SK-N-SH (cell line): ENCODE measurements at regions not wholly inside any gene's neighbourhood (a gene's known extent, or its start where the extent isn't known, plus 50 kb on each side); places are given as distances from the start of the nearest gene placed in this dataset.

Experiments used
- CTCF ChIA-PET: fragments of 300-600, 350-600 bp; formaldehyde crosslinking; extraction: SDS; loops from one replicate; lab custom pipeline; 2021; lab: Yijun Ruan, JAX
- POLR2A ChIA-PET: fragments of 350-600 bp; sonication (Branson Sonifier 250); formaldehyde crosslinking; extraction: SDS; loops from one replicate; lab custom pipeline; 2020; ENCODE audit warnings: antibody characterized with exemption, inconsistent platforms; lab: Yijun Ruan, JAX
- DNase-seq: peaks from one replicate; pipeline ENCODE4 v3.0.0; 2012
- H2AFZ ChIP-seq: fragments of 200-600 bp; sonication (generic); 2 replicates; pipeline ENCODE4 v1.8.1; 2016; ENCODE audit warnings: antibody characterized with exemption, mild to moderate bottlenecking, low read depth
- H3F3A ChIP-seq: fragments of 200-600 bp; sonication (generic); replicated peaks from 2 replicates; pipeline ENCODE3; 2016; ENCODE audit warnings: antibody characterized with exemption, mild to moderate bottlenecking; ENCODE audit not compliant: insufficient read depth
- H3K27ac ChIP-seq, 2 experiments: fragments of 200-500 bp in 1 of 2; fragments of 200-600 bp in 1 of 2; sonication (Bioruptor generic) in 1 of 2; sonication (generic), shearing (Covaris generic) in 1 of 2; 2 replicates each; pipeline versions ENCODE4 v1.5.1 to v1.6.1; 2014 to 2016; ENCODE audit warnings: low read depth in 2 of 2, inconsistent platforms in 1 of 2, low read length in 1 of 2, mild to moderate bottlenecking in 1 of 2, mixed read lengths in 1 of 2
- H3K27me3 ChIP-seq: fragments of 200-600 bp; sonication (generic), shearing (Covaris generic); 2 replicates; pipeline ENCODE4 v1.6.1; 2016; ENCODE audit warnings: mixed run types; ENCODE audit not compliant: insufficient read depth
- H3K36me3 ChIP-seq, 2 experiments: fragments of 200-500 bp in 1 of 2; fragments of 200-600 bp in 1 of 2; sonication (Bioruptor generic) in 1 of 2; sonication (generic) in 1 of 2; replicated peaks in 1 of 2; 2 replicates each; pipeline versions ENCODE3 to v1.5.1; 2014 to 2016; ENCODE audit warnings: low read length in 1 of 2, mild to moderate bottlenecking in 1 of 2; ENCODE audit not compliant: insufficient read depth in 2 of 2, control insufficient read depth in 1 of 2
- H3K4me1 ChIP-seq, 2 experiments: fragments of 200-500 bp in 1 of 2; fragments of 200-600 bp in 1 of 2; sonication (Bioruptor generic) in 1 of 2; sonication (generic), shearing (Covaris generic) in 1 of 2; 2 replicates each; pipeline versions ENCODE4 v1.5.1 to v1.6.1; 2014 to 2016; ENCODE audit warnings: low read depth in 1 of 2, low read length in 1 of 2, mixed run types in 1 of 2; ENCODE audit not compliant: insufficient read depth in 2 of 2, control insufficient read depth in 1 of 2
- H3K4me2 ChIP-seq: fragments of 200-600 bp; sonication (generic), shearing (Covaris generic); 2 replicates; pipeline ENCODE4 v1.6.1; 2017; ENCODE audit warnings: mixed run types
- H3K4me3 ChIP-seq, 2 experiments: fragments of 200-500 bp in 1 of 2; fragments of 200-600 bp in 1 of 2; sonication (Bioruptor generic) in 1 of 2; sonication (generic), shearing (Covaris generic) in 1 of 2; 2 replicates each; pipeline versions ENCODE4 v1.5.1 to v1.8.1; 2014 to 2016; ENCODE audit warnings: low read depth in 2 of 2, inconsistent platforms in 1 of 2, low read length in 1 of 2, mild to moderate bottlenecking in 1 of 2, mixed read lengths in 1 of 2, moderate library complexity in 1 of 2
- H3K79me2 ChIP-seq: fragments of 200-600 bp; sonication (generic); 2 replicates; pipeline ENCODE4 v1.8.1; 2017; ENCODE audit warnings: mild to moderate bottlenecking; ENCODE audit not compliant: insufficient read depth
- H3K9ac ChIP-seq: fragments of 200-600 bp; sonication (generic); 2 replicates; pipeline ENCODE4 v1.6.1; 2017; ENCODE audit warnings: mixed run types
- H3K9me2 ChIP-seq: fragments of 200-600 bp; sonication (generic); 2 replicates; pipeline ENCODE4 v1.6.1; 2017; ENCODE audit warnings: mixed run types
- H3K9me3 ChIP-seq: fragments of 200-600 bp; sonication (generic); 2 replicates; pipeline ENCODE4 v1.6.1; 2017; ENCODE audit warnings: mixed run types, mild to moderate bottlenecking, moderate library complexity
- H4K20me1 ChIP-seq: fragments of 200-600 bp; sonication (generic); 2 replicates; pipeline ENCODE4 v1.6.1; 2017; ENCODE audit warnings: mild to moderate bottlenecking, mixed run types; ENCODE audit not compliant: insufficient read depth
- EZH2phosphoT487 ChIP-seq: fragments of 200-600 bp; sonication (generic); IDR thresholded peaks from 2 replicates; pipeline ENCODE4 v1.6.1; 2017; ENCODE audit warnings: low read depth, mixed run types, mild to moderate bottlenecking, antibody characterized with exemption, moderate library complexity, borderline replicate concordance
- FOXJ3 ChIP-seq: sonication (generic); formaldehyde crosslinking; IDR thresholded peaks from 2 replicates; pipeline ENCODE4 v1.5.1; 2020; ENCODE audit warnings: mild to moderate bottlenecking, missing genetic modification reagents
- GABPA ChIP-seq: IDR thresholded peaks from 2 replicates; pipeline ENCODE4 v1.4.0; 2012; ENCODE audit warnings: low read depth, mild to moderate bottlenecking
- GATA2 ChIP-seq: sonication (generic); formaldehyde crosslinking; IDR thresholded peaks from 2 replicates; pipeline ENCODE4 v1.5.0; 2020; ENCODE audit warnings: mild to moderate bottlenecking, missing genetic modification reagents
- MAX ChIP-seq: IDR thresholded peaks from 2 replicates; pipeline ENCODE4 v1.4.0; 2012; ENCODE audit warnings: low read depth
- MXI1 ChIP-seq: IDR thresholded peaks from 2 replicates; pipeline ENCODE4 v1.6.1; 2012; ENCODE audit warnings: mild to moderate bottlenecking, low read depth, low read length, improper control_type of control experiment
- NRF1 ChIP-seq: IDR thresholded peaks from 2 replicates; pipeline ENCODE4 v1.6.1; 2012; ENCODE audit warnings: low read depth, mild to moderate bottlenecking, low read length
- POLR2AphosphoS5 ChIP-seq: IDR thresholded peaks from 2 replicates; pipeline ENCODE4 v1.6.1; 2012; ENCODE audit warnings: low read depth, low read length
- RCOR1 ChIP-seq: fragments of 150-350 bp; IDR thresholded peaks from 2 replicates; pipeline ENCODE4 v1.6.1; 2017; ENCODE audit warnings: antibody characterized with exemption, low read length
- RXRA ChIP-seq: IDR thresholded peaks from 2 replicates; pipeline ENCODE4 v1.4.0; 2012; ENCODE audit warnings: low read depth, mild to moderate bottlenecking, borderline replicate concordance
- SIN3A ChIP-seq: IDR thresholded peaks from 2 replicates; pipeline ENCODE4 v1.6.1; 2012; ENCODE audit warnings: low read depth, mild to moderate bottlenecking, low read length, moderate library complexity, borderline replicate concordance
- SMC3 ChIP-seq: IDR thresholded peaks from 2 replicates; pipeline ENCODE4 v1.6.1; 2012; ENCODE audit warnings: low read depth, low read length, improper control_type of control experiment
- TCF12 ChIP-seq: IDR thresholded peaks from 2 replicates; pipeline ENCODE4 v1.4.0; 2012
- YY1 ChIP-seq: IDR thresholded peaks from 2 replicates; pipeline ENCODE4 v1.4.0; 2012; ENCODE audit warnings: low read depth, mild to moderate bottlenecking
- WGBS: methylation state at CpG from one replicate; pipeline ENCODE4 v1.1.6; 2017; ENCODE audit warnings: low lambda C conversion rate; 5-methylcytosine and 5-hydroxymethylcytosine counted together
- TF ChIP-seq, protein P1 (sequence below): fragments of 150-350 bp; IDR thresholded peaks from 2 replicates; pipeline ENCODE4 v1.6.1; 2017; ENCODE audit warnings: antibody characterized with exemption, low read length, low read depth, borderline replicate concordance
- TF ChIP-seq, protein P2 (sequence below): IDR thresholded peaks from 2 replicates; pipeline ENCODE4 v1.6.1; 2012; ENCODE audit warnings: mild to moderate bottlenecking, low read depth, low read length, moderate library complexity

- Histone ChIP-seq H3K4me3 (no peak overlapping the region), H3K9ac (no peak overlapping the region), H3K4me1 (no peaks in the 10 kb centered on the region), H3K79me2 (no peaks in the 10 kb centered on the region), H3K9me2 (no peaks in the 10 kb centered on the region), H4K20me1 (no peaks in the 10 kb centered on the region), H3K27ac (no peak overlapping the region), H3K9me3 (no peaks in the 10 kb centered on the region), H3K27me3 (peaks cover 31% of the 10 kb centered on the region; the same call in 1 of the 2 replicates), H3K4me2 (no peak overlapping the region), H3F3A (peaks cover 5% of the 10 kb centered on the region), H3K36me3 (no peaks in the 10 kb centered on the region), H2AFZ (no peak overlapping the region)
- 8% methylated on average over 7 of the region's 7 CpGs for WGBS
- CTCF ChIA-PET: no interaction called here
- no peak for DNase-seq
- TF ChIP-seq SIN3A (no peak), YY1 (no peak), GATA2 (CRISPR knock-in tag) (no peak), NRF1 (no peak), RCOR1 (no peak), RXRA (no peak), POLR2AphosphoS5 (no peak), EZH2phosphoT487 (no peak), FOXJ3 (CRISPR knock-in tag) (no peak), SMC3 (no peak), GABPA (no peak), TCF12 (no peak), MAX (no peak)
- TF ChIP-seq, protein P1, sequence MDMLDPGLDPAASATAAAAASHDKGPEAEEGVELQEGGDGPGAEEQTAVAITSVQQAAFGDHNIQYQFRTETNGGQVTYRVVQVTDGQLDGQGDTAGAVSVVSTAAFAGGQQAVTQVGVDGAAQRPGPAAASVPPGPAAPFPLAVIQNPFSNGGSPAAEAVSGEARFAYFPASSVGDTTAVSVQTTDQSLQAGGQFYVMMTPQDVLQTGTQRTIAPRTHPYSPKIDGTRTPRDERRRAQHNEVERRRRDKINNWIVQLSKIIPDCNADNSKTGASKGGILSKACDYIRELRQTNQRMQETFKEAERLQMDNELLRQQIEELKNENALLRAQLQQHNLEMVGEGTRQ: no peak
- POLR2A ChIA-PET: no interaction called here
Measured at GRCh38 chr17:5773816-5774360, 189.6 kb upstream of the NLRP1 start.

DNA sequence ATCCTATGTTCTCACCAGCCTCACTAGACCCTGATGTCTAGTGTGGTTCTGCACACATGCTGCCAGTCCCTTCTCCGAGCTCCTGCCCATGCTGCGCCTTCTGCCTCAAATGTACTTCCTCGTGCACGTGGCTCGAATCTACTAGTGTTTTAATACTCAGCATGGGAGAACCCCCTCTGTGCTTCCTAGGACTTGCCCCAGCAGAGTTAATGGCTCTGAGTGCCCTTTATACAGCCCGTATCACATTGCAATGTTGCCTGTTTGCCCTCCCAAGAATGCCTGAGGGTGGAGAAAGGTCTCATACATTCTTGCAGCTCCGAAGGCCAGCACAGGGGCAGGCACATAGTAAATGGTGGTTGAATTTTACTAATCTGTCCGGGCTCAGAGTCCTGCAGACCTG lies 190.8 kb upstream of the NLRP1 start:
- DNase-seq: no peak
- ChIA-PET CTCF (interaction anchor here (1.1 kb wide), 1 partner anchor 8 kb away, joined by 3 read pairs; no protein-coding TSS in a partner anchor), POLR2A (no interaction called here)
- peaks cover 5% of the 10 kb centered on the region for H3F3A ChIP-seq
- H3K36me3 ChIP-seq: no peaks in the 10 kb centered on the region
- no peak overlapping the region for H3K9ac ChIP-seq
- TF ChIP-seq, protein P1: no peak
- no peak for TF ChIP-seq MXI1
- TF ChIP-seq, protein P2, sequence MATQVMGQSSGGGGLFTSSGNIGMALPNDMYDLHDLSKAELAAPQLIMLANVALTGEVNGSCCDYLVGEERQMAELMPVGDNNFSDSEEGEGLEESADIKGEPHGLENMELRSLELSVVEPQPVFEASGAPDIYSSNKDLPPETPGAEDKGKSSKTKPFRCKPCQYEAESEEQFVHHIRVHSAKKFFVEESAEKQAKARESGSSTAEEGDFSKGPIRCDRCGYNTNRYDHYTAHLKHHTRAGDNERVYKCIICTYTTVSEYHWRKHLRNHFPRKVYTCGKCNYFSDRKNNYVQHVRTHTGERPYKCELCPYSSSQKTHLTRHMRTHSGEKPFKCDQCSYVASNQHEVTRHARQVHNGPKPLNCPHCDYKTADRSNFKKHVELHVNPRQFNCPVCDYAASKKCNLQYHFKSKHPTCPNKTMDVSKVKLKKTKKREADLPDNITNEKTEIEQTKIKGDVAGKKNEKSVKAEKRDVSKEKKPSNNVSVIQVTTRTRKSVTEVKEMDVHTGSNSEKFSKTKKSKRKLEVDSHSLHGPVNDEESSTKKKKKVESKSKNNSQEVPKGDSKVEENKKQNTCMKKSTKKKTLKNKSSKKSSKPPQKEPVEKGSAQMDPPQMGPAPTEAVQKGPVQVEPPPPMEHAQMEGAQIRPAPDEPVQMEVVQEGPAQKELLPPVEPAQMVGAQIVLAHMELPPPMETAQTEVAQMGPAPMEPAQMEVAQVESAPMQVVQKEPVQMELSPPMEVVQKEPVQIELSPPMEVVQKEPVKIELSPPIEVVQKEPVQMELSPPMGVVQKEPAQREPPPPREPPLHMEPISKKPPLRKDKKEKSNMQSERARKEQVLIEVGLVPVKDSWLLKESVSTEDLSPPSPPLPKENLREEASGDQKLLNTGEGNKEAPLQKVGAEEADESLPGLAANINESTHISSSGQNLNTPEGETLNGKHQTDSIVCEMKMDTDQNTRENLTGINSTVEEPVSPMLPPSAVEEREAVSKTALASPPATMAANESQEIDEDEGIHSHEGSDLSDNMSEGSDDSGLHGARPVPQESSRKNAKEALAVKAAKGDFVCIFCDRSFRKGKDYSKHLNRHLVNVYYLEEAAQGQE: no peak
- no peak for TF ChIP-seq MAX
- TF ChIP-seq GATA2 (CRISPR knock-in tag): no peak
- 19% methylated on average over 8 of the region's 8 CpGs for WGBS
- H3K79me2 ChIP-seq: no peaks in the 10 kb centered on the region
- no peaks in the 10 kb centered on the region for H3K9me3 ChIP-seq
- no peak overlapping the region for H2AFZ ChIP-seq
- H4K20me1 ChIP-seq: no peaks in the 10 kb centered on the region
- no peak overlapping the region for H3K27ac ChIP-seq
- no peaks in the 10 kb centered on the region for H3K9me2 ChIP-seq
- no peak overlapping the region for H3K4me3 ChIP-seq
- H3K4me1 ChIP-seq: no peaks in the 10 kb centered on the region
- peaks cover 22% of the 10 kb centered on the region; the same call in 1 of the 2 replicates for H3K27me3 ChIP-seq
- H3K4me2 ChIP-seq: no peak overlapping the region
